Endothelial cell of umbilical vein (primary cell): ENCODE measurements at regions not wholly inside any gene's neighbourhood (a gene's known extent, or its start where the extent isn't known, plus 50 kb on each side); places are given as distances from the start of the nearest gene placed in this dataset.

Source experiments
- EZH2 ChIP-seq: IDR thresholded peaks from 2 replicates; pipeline ENCODE4 v1.6.1; 2012; ENCODE audit warnings: borderline replicate concordance, low read depth, mild to moderate bottlenecking, moderate library complexity, low read length, inconsistent platforms; ENCODE audit not compliant: severe bottlenecking
- JUN ChIP-seq: IDR thresholded peaks from 2 replicates; pipeline ENCODE4 v1.6.1; 2011; ENCODE audit warnings: borderline replicate concordance, low read depth; ENCODE audit not compliant: insufficient read length, insufficient read depth
- MYC ChIP-seq: IDR thresholded peaks from one replicate; pipeline ENCODE4 v1.6.1; 2011; ENCODE audit warnings: mild to moderate bottlenecking, low read depth, low read length
- POLR2A ChIP-seq: IDR thresholded peaks from 2 replicates; pipeline ENCODE4 v1.6.1; 2012; ENCODE audit warnings: low read depth, mild to moderate bottlenecking, control low read depth, low read length
- POLR2AphosphoS5 ChIP-seq: IDR thresholded peaks from 2 replicates; pipeline ENCODE4 v1.6.1; 2012; ENCODE audit warnings: low read depth, mild to moderate bottlenecking, control low read depth, low read length, moderate library complexity; ENCODE audit not compliant: insufficient read depth
- TF ChIP-seq, protein P1 (sequence below), 2 donors: IDR thresholded peaks; 1 replicate in 1 of 2; 2 replicates in 1 of 2; pipeline ENCODE4 v1.5.1; 2011; ENCODE audit warnings: low read length in 2 of 2, mild to moderate bottlenecking in 2 of 2, moderate library complexity in 2 of 2, control low read depth in 1 of 2, inconsistent platforms in 1 of 2, low read depth in 1 of 2; ENCODE audit not compliant: insufficient read depth in 1 of 2; ENCODE audit errors: extremely low read depth in 1 of 2
- TF ChIP-seq, protein P2 (sequence below): IDR thresholded peaks from 2 replicates; pipeline ENCODE4 v1.6.1; 2011; ENCODE audit not compliant: insufficient read depth, insufficient read length

- TF ChIP-seq POLR2A (no peak), EZH2 (no peak), MYC (no peak), POLR2AphosphoS5 (no peak), JUN (no peak)
- TF ChIP-seq, protein P1, sequence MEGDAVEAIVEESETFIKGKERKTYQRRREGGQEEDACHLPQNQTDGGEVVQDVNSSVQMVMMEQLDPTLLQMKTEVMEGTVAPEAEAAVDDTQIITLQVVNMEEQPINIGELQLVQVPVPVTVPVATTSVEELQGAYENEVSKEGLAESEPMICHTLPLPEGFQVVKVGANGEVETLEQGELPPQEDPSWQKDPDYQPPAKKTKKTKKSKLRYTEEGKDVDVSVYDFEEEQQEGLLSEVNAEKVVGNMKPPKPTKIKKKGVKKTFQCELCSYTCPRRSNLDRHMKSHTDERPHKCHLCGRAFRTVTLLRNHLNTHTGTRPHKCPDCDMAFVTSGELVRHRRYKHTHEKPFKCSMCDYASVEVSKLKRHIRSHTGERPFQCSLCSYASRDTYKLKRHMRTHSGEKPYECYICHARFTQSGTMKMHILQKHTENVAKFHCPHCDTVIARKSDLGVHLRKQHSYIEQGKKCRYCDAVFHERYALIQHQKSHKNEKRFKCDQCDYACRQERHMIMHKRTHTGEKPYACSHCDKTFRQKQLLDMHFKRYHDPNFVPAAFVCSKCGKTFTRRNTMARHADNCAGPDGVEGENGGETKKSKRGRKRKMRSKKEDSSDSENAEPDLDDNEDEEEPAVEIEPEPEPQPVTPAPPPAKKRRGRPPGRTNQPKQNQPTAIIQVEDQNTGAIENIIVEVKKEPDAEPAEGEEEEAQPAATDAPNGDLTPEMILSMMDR (IDR thresholded peaks at IDR 0.05; ENCODE audit: extremely low read depth in 1 of 2, insufficient read depth in 1 of 2, low read depth in 1 of 2, low read length in 2 of 2): no peak
- TF ChIP-seq, protein P2, sequence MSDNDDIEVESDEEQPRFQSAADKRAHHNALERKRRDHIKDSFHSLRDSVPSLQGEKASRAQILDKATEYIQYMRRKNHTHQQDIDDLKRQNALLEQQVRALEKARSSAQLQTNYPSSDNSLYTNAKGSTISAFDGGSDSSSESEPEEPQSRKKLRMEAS: no peak
These were observed 327.2 kb upstream of the CITED2 start for GRCh38 chr6:139701695-139702094.
